GM12878 (cell line): ENCODE measurements at regions not wholly inside any gene's neighbourhood (a gene's known extent, or its start where the extent isn't known, plus 50 kb on each side); places are given as distances from the start of the nearest gene placed in this dataset.

ENCODE experiments used
- ATAC-seq: fragments of 200-7000 bp; cut with Tn5 transposase; 3 replicates; pipeline ENCODE4 v1.9.1; 2020; ENCODE audit warnings: mild to moderate bottlenecking, moderate library complexity
- BruUV-seq: library from RNA; stranded (reverse); fragments of 400-500 nt; replicated peaks from 2 replicates; lab custom pipeline; 2021; lab: Mats Ljungman, UMichigan
- CTCF ChIA-PET: fragments of 300-600 bp; sonication (Branson Sonifier 250); formaldehyde crosslinking; extraction: SDS; loops from one replicate; lab custom pipeline; 2021; ENCODE audit warnings: inconsistent platforms; lab: Yijun Ruan, JAX
- POLR2A ChIA-PET: fragments of 350-600 bp; formaldehyde crosslinking; extraction: SDS; loops from one replicate; lab custom pipeline; 2021; ENCODE audit warnings: inconsistent platforms; lab: Charles Lee
- RAD21 ChIA-PET: fragments of 300-600 bp; sonication (Branson Sonifier 250); formaldehyde crosslinking; loops from one replicate; lab custom pipeline; 2023; ENCODE audit warnings: antibody characterized with exemption; ENCODE audit not compliant: unreplicated experiment; lab: Charles Lee
- SMC1A ChIA-PET: fragments of 300-600 bp; sonication (Branson Sonifier 250); formaldehyde crosslinking; loops from one replicate; lab custom pipeline; 2023; ENCODE audit not compliant: unreplicated experiment, uncharacterized antibody; lab: Charles Lee
- DNase-seq: peaks from one replicate; pipeline ENCODE4 v3.0.0-alpha.2; 2011; ENCODE audit warnings: low read depth, low spot score
- FAIRE-seq: peaks from 3 replicates; lab custom pipeline; 2011; peaks lifted over from hg19 to GRCh38; lab: Jason Lieb, UNC
- H2AFZ ChIP-seq: 2 replicates; pipeline ENCODE4 v1.6.0; 2011; ENCODE audit warnings: low read depth, low read length, control low read depth; ENCODE audit not compliant: control insufficient read depth
- H3K27ac ChIP-seq: 2 replicates; pipeline ENCODE4 v1.5.1; 2011; ENCODE audit warnings: control low read depth; ENCODE audit not compliant: control insufficient read depth, insufficient read depth
- H3K27me3 ChIP-seq, 2 experiments: replicated peaks in 1 of 2; 2 replicates each; pipeline versions ENCODE4 v1.6.0 to v1.6.1; 2011; ENCODE audit warnings: low read length in 1 of 2; ENCODE audit not compliant: control insufficient read depth in 2 of 2, insufficient read depth in 2 of 2
- H3K36me3 ChIP-seq, 2 experiments: 2 replicates each; pipeline ENCODE4 v1.5.1; 2011; ENCODE audit warnings: low read length in 1 of 2; ENCODE audit not compliant: control insufficient read depth in 2 of 2, insufficient read depth in 2 of 2
- H3K4me1 ChIP-seq: 2 replicates; pipeline ENCODE4 v1.6.1; 2011; ENCODE audit warnings: mild to moderate bottlenecking, low read length, moderate library complexity, mixed read lengths; ENCODE audit not compliant: control insufficient read depth, insufficient read depth
- H3K4me2 ChIP-seq: 2 replicates; pipeline ENCODE4 v1.6.0; 2011; ENCODE audit warnings: control low read depth; ENCODE audit not compliant: control insufficient read depth, insufficient read depth
- H3K4me3 ChIP-seq: fragments of 200-600 bp; sonication (generic); 2 replicates; pipeline ENCODE4 v1.5.1; 2016
- H3K79me2 ChIP-seq: 2 replicates; pipeline ENCODE4 v1.6.0; 2011; ENCODE audit warnings: low read length; ENCODE audit not compliant: control insufficient read depth, insufficient read depth
- H3K9ac ChIP-seq: 2 replicates; pipeline ENCODE4 v1.8.0; 2011; ENCODE audit warnings: low read length, control low read depth, mixed read lengths; ENCODE audit not compliant: control insufficient read depth, insufficient read depth
- H3K9me3 ChIP-seq: replicated peaks from 3 replicates; pipeline ENCODE4 v1.5.1; 2011; ENCODE audit warnings: mild to moderate bottlenecking, low read length; ENCODE audit not compliant: control insufficient read depth, insufficient read depth
- H4K20me1 ChIP-seq: 2 replicates; pipeline ENCODE4 v1.6.0; 2011; ENCODE audit not compliant: control insufficient read depth, insufficient read depth
- CEBPZ ChIP-seq: fragments of 150-350 bp; IDR thresholded peaks from 2 replicates; pipeline ENCODE4 v1.6.1; 2016; ENCODE audit warnings: low read depth, low read length
- FOXM1 ChIP-seq: IDR thresholded peaks from 2 replicates; pipeline ENCODE4 v1.6.1; 2012; ENCODE audit warnings: low read depth, mild to moderate bottlenecking, inconsistent platforms, low read length, moderate library complexity
- KLF5 ChIP-seq: fragments of 450-650 bp; IDR thresholded peaks from 2 replicates; pipeline ENCODE4 v1.6.1; 2014; ENCODE audit warnings: mild to moderate bottlenecking; ENCODE audit not compliant: partially characterized antibody
- SIX5 ChIP-seq: IDR thresholded peaks from 2 replicates; pipeline ENCODE4 v1.6.1; 2011; ENCODE audit warnings: mild to moderate bottlenecking, low read depth, low read length, moderate library complexity; ENCODE audit not compliant: severe bottlenecking
- TCF12 ChIP-seq: IDR thresholded peaks from 2 replicates; pipeline ENCODE4 v1.6.1; 2011; ENCODE audit warnings: low read depth, mild to moderate bottlenecking, low read length
- ZZZ3 ChIP-seq: IDR thresholded peaks from 2 replicates; pipeline ENCODE4 v1.6.1; 2011; ENCODE audit warnings: low read depth; ENCODE audit not compliant: control insufficient read depth, insufficient read length
- WGBS: methylation state at CpG from one replicate; pipeline ENCODE4 v1.1.6; 2016; ENCODE audit warnings: low lambda C conversion rate; ENCODE audit not compliant: insufficient replicate concordance, insufficient coverage; ENCODE audit errors: missing lambda C conversion rate; 5-methylcytosine and 5-hydroxymethylcytosine counted together
- in situ Hi-C: fragments of 300-500 bp; cut with MboI; formaldehyde crosslinking; loops from 9 replicates; pipeline ENCODE4 v1.14.3; 2018; ENCODE audit warnings: mixed read lengths
- intact Hi-C: fragments of 100-400 bp; cut with micrococcal nuclease; formaldehyde crosslinking; loops from one replicate; pipeline ENCODE4 v1.14.2; 2022; ENCODE audit not compliant: unreplicated experiment
- TF ChIP-seq, protein P1 (sequence below): IDR thresholded peaks from 2 replicates; pipeline ENCODE4 v1.6.1; 2012; ENCODE audit warnings: mild to moderate bottlenecking, low read depth, low read length
- TF ChIP-seq, protein P2 (sequence below): fragments of 450-650 bp; IDR thresholded peaks from 2 replicates; pipeline ENCODE4 v1.6.1; 2018; ENCODE audit warnings: mild to moderate bottlenecking, low read depth, moderate library complexity; ENCODE audit not compliant: partially characterized antibody
- TF ChIP-seq, protein P3 (sequence below): fragments of 450-650 bp; formaldehyde crosslinking; IDR thresholded peaks from 2 replicates; pipeline ENCODE4 v1.4.0; 2022; ENCODE audit warnings: mild to moderate bottlenecking, moderate library complexity

DNA sequence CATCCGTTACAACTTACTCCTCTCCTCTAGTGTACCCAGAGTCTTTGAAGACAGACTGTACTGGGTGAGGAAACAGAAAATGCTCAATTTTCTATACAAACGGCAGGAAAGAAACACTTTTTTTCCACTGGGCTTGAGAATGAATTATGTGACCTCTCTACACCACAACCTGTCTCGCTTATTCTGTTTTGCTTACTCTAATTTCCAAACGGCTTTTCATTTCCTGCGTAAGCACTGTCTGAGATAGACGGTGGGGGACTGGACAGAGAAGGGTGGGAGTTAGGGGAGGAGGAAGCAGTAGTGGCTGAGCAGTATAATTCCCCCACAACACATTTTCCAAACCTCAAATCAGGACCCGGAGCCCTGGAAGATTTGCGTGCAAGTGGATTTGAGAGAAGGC, 191.4 kb upstream of the SDK2 start:
- ChIA-PET CTCF (no interaction called here), POLR2A (no interaction called here), RAD21 (no interaction called here), SMC1A (no interaction called here)
- Histone ChIP-seq H3K36me3 (no peaks in the 10 kb centered on the region), H4K20me1 (no peaks in the 10 kb centered on the region), H3K4me1 (no peaks in the 10 kb centered on the region), H3K79me2 (no peaks in the 10 kb centered on the region), H3K9ac (no peak overlapping the region), H2AFZ (no peak overlapping the region), H3K4me2 (no peak overlapping the region), H3K4me3 (no peak overlapping the region), H3K9me3 (peaks cover 2% of the 10 kb centered on the region; the same call in 1 of the 3 replicates), H3K27me3 (no peaks in the 10 kb centered on the region), H3K27ac (no peak overlapping the region)
- in situ Hi-C loops (no loop called here), intact Hi-C loops (no loop called here)
- FAIRE-seq = no peak
- no peak for ATAC-seq
- DNase-seq = no peak
- 10% methylated on average over 8 of the region's 8 CpGs for WGBS
- BruUV-seq = no TSS peak
- no peak for TF ChIP-seq SIX5
- TF ChIP-seq CEBPZ = no peak
- TF ChIP-seq KLF5 = no peak
- TF ChIP-seq, protein P1, sequence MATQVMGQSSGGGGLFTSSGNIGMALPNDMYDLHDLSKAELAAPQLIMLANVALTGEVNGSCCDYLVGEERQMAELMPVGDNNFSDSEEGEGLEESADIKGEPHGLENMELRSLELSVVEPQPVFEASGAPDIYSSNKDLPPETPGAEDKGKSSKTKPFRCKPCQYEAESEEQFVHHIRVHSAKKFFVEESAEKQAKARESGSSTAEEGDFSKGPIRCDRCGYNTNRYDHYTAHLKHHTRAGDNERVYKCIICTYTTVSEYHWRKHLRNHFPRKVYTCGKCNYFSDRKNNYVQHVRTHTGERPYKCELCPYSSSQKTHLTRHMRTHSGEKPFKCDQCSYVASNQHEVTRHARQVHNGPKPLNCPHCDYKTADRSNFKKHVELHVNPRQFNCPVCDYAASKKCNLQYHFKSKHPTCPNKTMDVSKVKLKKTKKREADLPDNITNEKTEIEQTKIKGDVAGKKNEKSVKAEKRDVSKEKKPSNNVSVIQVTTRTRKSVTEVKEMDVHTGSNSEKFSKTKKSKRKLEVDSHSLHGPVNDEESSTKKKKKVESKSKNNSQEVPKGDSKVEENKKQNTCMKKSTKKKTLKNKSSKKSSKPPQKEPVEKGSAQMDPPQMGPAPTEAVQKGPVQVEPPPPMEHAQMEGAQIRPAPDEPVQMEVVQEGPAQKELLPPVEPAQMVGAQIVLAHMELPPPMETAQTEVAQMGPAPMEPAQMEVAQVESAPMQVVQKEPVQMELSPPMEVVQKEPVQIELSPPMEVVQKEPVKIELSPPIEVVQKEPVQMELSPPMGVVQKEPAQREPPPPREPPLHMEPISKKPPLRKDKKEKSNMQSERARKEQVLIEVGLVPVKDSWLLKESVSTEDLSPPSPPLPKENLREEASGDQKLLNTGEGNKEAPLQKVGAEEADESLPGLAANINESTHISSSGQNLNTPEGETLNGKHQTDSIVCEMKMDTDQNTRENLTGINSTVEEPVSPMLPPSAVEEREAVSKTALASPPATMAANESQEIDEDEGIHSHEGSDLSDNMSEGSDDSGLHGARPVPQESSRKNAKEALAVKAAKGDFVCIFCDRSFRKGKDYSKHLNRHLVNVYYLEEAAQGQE = no peak
- no peak for TF ChIP-seq ZZZ3
- no peak for TF ChIP-seq FOXM1
- TF ChIP-seq, protein P2, sequence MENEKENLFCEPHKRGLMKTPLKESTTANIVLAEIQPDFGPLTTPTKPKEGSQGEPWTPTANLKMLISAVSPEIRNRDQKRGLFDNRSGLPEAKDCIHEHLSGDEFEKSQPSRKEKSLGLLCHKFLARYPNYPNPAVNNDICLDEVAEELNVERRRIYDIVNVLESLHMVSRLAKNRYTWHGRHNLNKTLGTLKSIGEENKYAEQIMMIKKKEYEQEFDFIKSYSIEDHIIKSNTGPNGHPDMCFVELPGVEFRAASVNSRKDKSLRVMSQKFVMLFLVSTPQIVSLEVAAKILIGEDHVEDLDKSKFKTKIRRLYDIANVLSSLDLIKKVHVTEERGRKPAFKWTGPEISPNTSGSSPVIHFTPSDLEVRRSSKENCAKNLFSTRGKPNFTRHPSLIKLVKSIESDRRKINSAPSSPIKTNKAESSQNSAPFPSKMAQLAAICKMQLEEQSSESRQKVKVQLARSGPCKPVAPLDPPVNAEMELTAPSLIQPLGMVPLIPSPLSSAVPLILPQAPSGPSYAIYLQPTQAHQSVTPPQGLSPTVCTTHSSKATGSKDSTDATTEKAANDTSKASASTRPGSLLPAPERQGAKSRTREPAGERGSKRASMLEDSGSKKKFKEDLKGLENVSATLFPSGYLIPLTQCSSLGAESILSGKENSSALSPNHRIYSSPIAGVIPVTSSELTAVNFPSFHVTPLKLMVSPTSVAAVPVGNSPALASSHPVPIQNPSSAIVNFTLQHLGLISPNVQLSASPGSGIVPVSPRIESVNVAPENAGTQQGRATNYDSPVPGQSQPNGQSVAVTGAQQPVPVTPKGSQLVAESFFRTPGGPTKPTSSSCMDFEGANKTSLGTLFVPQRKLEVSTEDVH = no peak
- TF ChIP-seq TCF12 = no peak
- TF ChIP-seq, protein P3, sequence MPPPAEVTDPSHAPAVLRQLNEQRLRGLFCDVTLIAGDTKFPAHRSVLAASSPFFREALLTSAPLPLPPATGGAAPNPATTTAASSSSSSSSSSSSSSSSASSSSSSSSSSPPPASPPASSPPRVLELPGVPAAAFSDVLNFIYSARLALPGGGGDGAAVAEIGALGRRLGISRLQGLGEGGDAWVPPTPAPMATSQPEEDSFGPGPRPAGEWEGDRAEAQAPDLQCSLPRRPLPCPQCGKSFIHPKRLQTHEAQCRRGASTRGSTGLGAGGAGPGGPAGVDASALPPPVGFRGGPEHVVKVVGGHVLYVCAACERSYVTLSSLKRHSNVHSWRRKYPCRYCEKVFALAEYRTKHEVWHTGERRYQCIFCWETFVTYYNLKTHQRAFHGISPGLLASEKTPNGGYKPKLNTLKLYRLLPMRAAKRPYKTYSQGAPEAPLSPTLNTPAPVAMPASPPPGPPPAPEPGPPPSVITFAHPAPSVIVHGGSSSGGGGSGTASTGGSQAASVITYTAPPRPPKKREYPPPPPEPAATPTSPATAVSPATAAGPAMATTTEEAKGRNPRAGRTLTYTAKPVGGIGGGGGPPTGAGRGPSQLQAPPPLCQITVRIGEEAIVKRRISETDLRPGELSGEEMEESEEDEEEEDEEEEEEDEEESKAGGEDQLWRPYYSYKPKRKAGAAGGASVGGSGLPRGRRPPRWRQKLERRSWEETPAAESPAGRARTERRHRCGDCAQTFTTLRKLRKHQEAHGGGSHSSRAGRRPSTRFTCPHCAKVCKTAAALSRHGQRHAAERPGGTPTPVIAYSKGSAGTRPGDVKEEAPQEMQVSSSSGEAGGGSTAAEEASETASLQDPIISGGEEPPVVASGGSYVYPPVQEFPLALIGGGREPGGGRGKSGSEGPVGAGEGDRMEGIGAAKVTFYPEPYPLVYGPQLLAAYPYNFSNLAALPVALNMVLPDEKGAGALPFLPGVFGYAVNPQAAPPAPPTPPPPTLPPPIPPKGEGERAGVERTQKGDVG (CRISPR knock-in tag) = no peak
